Activated naive CD8-positive, alpha-beta T cell treated with anti-CD3 and anti-CD28 coated beads, Interleukin-2, amount 50 U/mL, for 24 hours (primary cell): ENCODE measurements at regions not wholly inside any gene's neighbourhood (a gene's known extent, or its start where the extent isn't known, plus 50 kb on each side); places are given as distances from the start of the nearest gene placed in this dataset.

Experiments
- ATAC-seq: fragments of 150-1000 bp; cut with Tn5 transposase; one replicate; pipeline ENCODE4 v1.10.0; 2021
- DNase-seq: peaks from one replicate; pipeline ENCODE4 v3.0.0; 2021
- H3K27ac Mint-ChIP-seq: one replicate; pipeline ENCODE4 v1.8.0; 2021; ENCODE audit warnings: mild to moderate bottlenecking, mixed read lengths
- H3K27me3 Mint-ChIP-seq: one replicate; pipeline ENCODE4 v1.8.0; 2021; ENCODE audit warnings: mixed read lengths
- H3K36me3 Mint-ChIP-seq: one replicate; pipeline ENCODE4 v1.8.0; 2021; ENCODE audit warnings: low read depth, mixed read lengths
- H3K4me1 Mint-ChIP-seq: one replicate; pipeline ENCODE4 v1.8.0; 2021; ENCODE audit warnings: mixed read lengths
- H3K4me3 Mint-ChIP-seq: one replicate; pipeline ENCODE4 v1.8.0; 2021; ENCODE audit warnings: mild to moderate bottlenecking, moderate library complexity, mixed read lengths
- H3K9me3 Mint-ChIP-seq: one replicate; pipeline ENCODE4 v1.8.0; 2021; ENCODE audit warnings: mixed read lengths

GRCh38 chr11:97289823-97290222, 900.0 kb downstream of the JRKL start:
- Mint-ChIP-seq H3K27ac (no peak overlapping the region), H3K9me3 (peaks cover 15% of the 10 kb centered on the region)
- no peak for ATAC-seq

GRCh38 chr11:97290464-97291041, 900.7 kb downstream of the JRKL start:
- Mint-ChIP-seq H3K36me3 (no peaks in the 10 kb centered on the region), H3K4me3 (no peak overlapping the region), H3K27ac (no peak overlapping the region), H3K4me1 (no peaks in the 10 kb centered on the region), H3K27me3 (no peaks in the 10 kb centered on the region), H3K9me3 (peaks cover 15% of the 10 kb centered on the region)
- no peak for DNase-seq
- ATAC-seq: no peak

More at GRCh38 chr11:97289823-97290222, 900.0 kb downstream of the JRKL start:
- Mint-ChIP-seq H3K27me3 (no peaks in the 10 kb centered on the region), H3K4me3 (no peak overlapping the region), H3K36me3 (no peaks in the 10 kb centered on the region), H3K4me1 (no peaks in the 10 kb centered on the region)
- no peak for DNase-seq

GRCh38 chr11:97296301-97296700, 906.5 kb downstream of the JRKL start:
- no peak overlapping the region for H3K27ac Mint-ChIP-seq
- no peaks in the 10 kb centered on the region for H3K4me1 Mint-ChIP-seq
- no peaks in the 10 kb centered on the region for H3K27me3 Mint-ChIP-seq
- DNase-seq (no peak), ATAC-seq (no peak)
- H3K36me3 Mint-ChIP-seq: no peaks in the 10 kb centered on the region
- no peaks in the 10 kb centered on the region for H3K9me3 Mint-ChIP-seq
- no peak overlapping the region for H3K4me3 Mint-ChIP-seq

- no peaks in the 10 kb centered on the region for H3K36me3 Mint-ChIP-seq
- peaks cover 15% of the 10 kb centered on the region for H3K9me3 Mint-ChIP-seq
- H3K4me1 Mint-ChIP-seq: no peaks in the 10 kb centered on the region
- no peak for DNase-seq
- no peaks in the 10 kb centered on the region for H3K27me3 Mint-ChIP-seq
- H3K4me3 Mint-ChIP-seq: no peak overlapping the region
- H3K27ac Mint-ChIP-seq: no peak overlapping the region
- ATAC-seq: no peak
Measured at GRCh38 chr11:97309291-97309690, 919.5 kb downstream of the JRKL start.

GRCh38 chr11:97325693-97326092, 935.9 kb downstream of the JRKL start:
- no peaks in the 10 kb centered on the region for H3K36me3 Mint-ChIP-seq
- no peak overlapping the region for H3K4me3 Mint-ChIP-seq
- no peak for ATAC-seq

GRCh38 chr11:97332271-97332670, 942.5 kb downstream of the JRKL start:
- Mint-ChIP-seq H3K36me3 (no peaks in the 10 kb centered on the region), H3K27me3 (no peaks in the 10 kb centered on the region), H3K27ac (no peak overlapping the region), H3K4me1 (no peaks in the 10 kb centered on the region), H3K9me3 (no peaks in the 10 kb centered on the region), H3K4me3 (no peak overlapping the region)
- DNase-seq (no peak), ATAC-seq (no peak)

More at GRCh38 chr11:97325693-97326092, 935.9 kb downstream of the JRKL start:
- Mint-ChIP-seq H3K27me3 (no peaks in the 10 kb centered on the region), H3K9me3 (peaks cover 14% of the 10 kb centered on the region), H3K4me1 (no peaks in the 10 kb centered on the region), H3K27ac (no peak overlapping the region)
- no peak for DNase-seq

- no peaks in the 10 kb centered on the region for H3K36me3 Mint-ChIP-seq
- no peaks in the 10 kb centered on the region for H3K27me3 Mint-ChIP-seq
- H3K27ac Mint-ChIP-seq: no peak overlapping the region
Measured at GRCh38 chr11:97336064-97336463, 946.3 kb downstream of the JRKL start.

GRCh38 chr11:97345032-97345431, 955.2 kb downstream of the JRKL start:
- H3K27ac Mint-ChIP-seq: no peak overlapping the region
- ATAC-seq: no peak
- H3K9me3 Mint-ChIP-seq: peaks cover 10% of the 10 kb centered on the region
- DNase-seq: no peak
- H3K36me3 Mint-ChIP-seq: no peaks in the 10 kb centered on the region
- no peaks in the 10 kb centered on the region for H3K27me3 Mint-ChIP-seq
- H3K4me1 Mint-ChIP-seq: no peaks in the 10 kb centered on the region
- no peak overlapping the region for H3K4me3 Mint-ChIP-seq

More at GRCh38 chr11:97336064-97336463, 946.3 kb downstream of the JRKL start:
- DNase-seq (no peak), ATAC-seq (no peak)
- Mint-ChIP-seq H3K9me3 (no peaks in the 10 kb centered on the region), H3K4me1 (no peaks in the 10 kb centered on the region), H3K4me3 (no peak overlapping the region)

GRCh38 chr11:97349201-97349600, 959.4 kb downstream of the JRKL start:
- Mint-ChIP-seq H3K9me3 (peaks cover 17% of the 10 kb centered on the region), H3K4me1 (no peaks in the 10 kb centered on the region), H3K27ac (no peak overlapping the region), H3K36me3 (no peaks in the 10 kb centered on the region), H3K27me3 (no peaks in the 10 kb centered on the region), H3K4me3 (no peak overlapping the region)
- DNase-seq (no peak), ATAC-seq (no peak)

- H3K4me3 Mint-ChIP-seq: no peak overlapping the region
- H3K27me3 Mint-ChIP-seq: no peaks in the 10 kb centered on the region
- peaks cover 7% of the 10 kb centered on the region for H3K9me3 Mint-ChIP-seq
- no peaks in the 10 kb centered on the region for H3K36me3 Mint-ChIP-seq
- no peak for DNase-seq
- no peak overlapping the region for H3K27ac Mint-ChIP-seq
- ATAC-seq: no peak
- H3K4me1 Mint-ChIP-seq: no peaks in the 10 kb centered on the region
Measured at GRCh38 chr11:97351939-97352338, 962.1 kb downstream of the JRKL start.

- ATAC-seq: no peak
- peaks cover 7% of the 10 kb centered on the region for H3K9me3 Mint-ChIP-seq
- DNase-seq: no peak
- no peaks in the 10 kb centered on the region for H3K27me3 Mint-ChIP-seq
- no peaks in the 10 kb centered on the region for H3K36me3 Mint-ChIP-seq
- no peaks in the 10 kb centered on the region for H3K4me1 Mint-ChIP-seq
- no peak overlapping the region for H3K27ac Mint-ChIP-seq
- no peak overlapping the region for H3K4me3 Mint-ChIP-seq
Measured at GRCh38 chr11:97354026-97354425, 964.2 kb downstream of the JRKL start.

- Mint-ChIP-seq H3K4me1 (no peaks in the 10 kb centered on the region), H3K36me3 (no peaks in the 10 kb centered on the region), H3K27me3 (no peaks in the 10 kb centered on the region), H3K9me3 (peaks cover 7% of the 10 kb centered on the region), H3K4me3 (no peak overlapping the region), H3K27ac (no peak overlapping the region)
- ATAC-seq (no peak), DNase-seq (no peak)
Measured at GRCh38 chr11:97354576-97354975, 964.8 kb downstream of the JRKL start.

GRCh38 chr11:97355230-97355629, 965.4 kb downstream of the JRKL start:
- DNase-seq: no peak
- Mint-ChIP-seq H3K27me3 (no peaks in the 10 kb centered on the region), H3K27ac (no peak overlapping the region), H3K9me3 (peaks cover 7% of the 10 kb centered on the region), H3K36me3 (no peaks in the 10 kb centered on the region), H3K4me1 (no peaks in the 10 kb centered on the region), H3K4me3 (no peak overlapping the region)
- no peak for ATAC-seq

GRCh38 chr11:97356144-97356543, 966.3 kb downstream of the JRKL start:
- no peak for DNase-seq
- ATAC-seq: no peak
- Mint-ChIP-seq H3K27ac (no peak overlapping the region), H3K4me1 (no peaks in the 10 kb centered on the region), H3K9me3 (no peaks in the 10 kb centered on the region), H3K27me3 (no peaks in the 10 kb centered on the region), H3K4me3 (no peak overlapping the region), H3K36me3 (no peaks in the 10 kb centered on the region)

GRCh38 chr11:97359016-97359415, 969.2 kb downstream of the JRKL start:
- H3K4me3 Mint-ChIP-seq: no peak overlapping the region
- H3K27ac Mint-ChIP-seq: no peak overlapping the region
- no peaks in the 10 kb centered on the region for H3K27me3 Mint-ChIP-seq
- no peaks in the 10 kb centered on the region for H3K9me3 Mint-ChIP-seq
- no peaks in the 10 kb centered on the region for H3K4me1 Mint-ChIP-seq
- no peak for DNase-seq
- ATAC-seq: no peak
- no peaks in the 10 kb centered on the region for H3K36me3 Mint-ChIP-seq

GRCh38 chr11:97361812-97362378, 972.1 kb downstream of the JRKL start:
- ATAC-seq (no peak), DNase-seq (no peak)
- H3K27ac Mint-ChIP-seq: no peak overlapping the region
- H3K4me1 Mint-ChIP-seq: no peaks in the 10 kb centered on the region
- no peaks in the 10 kb centered on the region for H3K36me3 Mint-ChIP-seq
- no peak overlapping the region for H3K4me3 Mint-ChIP-seq
- no peaks in the 10 kb centered on the region for H3K27me3 Mint-ChIP-seq
- peaks cover 5% of the 10 kb centered on the region for H3K9me3 Mint-ChIP-seq
